ENCODE measurements at regions not wholly inside any gene's neighbourhood (a gene's known extent, or its start where the extent isn't known, plus 50 kb on each side); places are given as distances from the start of the nearest gene placed in this dataset.
"Not testable (repeated sequence)": the region's sequence is repeated elsewhere in the genome, so short reads cannot be mapped to it uniquely, and the experiment has no call there.

GRCh38 chr3:110344487-110344886, 727.1 kb upstream of the NECTIN3 start:
- no peak for DNase-seq

- no peak for DNase-seq
Measured at GRCh38 chr3:110344897-110345767, 726.5 kb upstream of the NECTIN3 start.

- DNase-seq, result no peak
Measured at GRCh38 chr3:110349295-110349694, 722.3 kb upstream of the NECTIN3 start.

- no peak for DNase-seq
Measured at GRCh38 chr3:110352841-110353604, 718.6 kb upstream of the NECTIN3 start.

GRCh38 chr3:110362751-110363150, 708.9 kb upstream of the NECTIN3 start:
- no peak for DNase-seq

GRCh38 chr3:110367289-110367688, 704.3 kb upstream of the NECTIN3 start:
- DNase-seq, result not testable (repeated sequence)

GRCh38 chr3:110375751-110376518, 695.7 kb upstream of the NECTIN3 start:
- no peak for DNase-seq

GRCh38 chr3:110378481-110378880, 693.1 kb upstream of the NECTIN3 start:
- DNase-seq, result no peak

- no peak for DNase-seq
Measured at GRCh38 chr3:110381992-110382391, 689.6 kb upstream of the NECTIN3 start.

GRCh38 chr3:110383356-110383755, 688.3 kb upstream of the NECTIN3 start:
- DNase-seq, result no peak

- DNase-seq, result no peak
Measured at GRCh38 chr3:110384601-110385000, 687.0 kb upstream of the NECTIN3 start.

GRCh38 chr3:110389005-110389404, 682.6 kb upstream of the NECTIN3 start:
- no peak for DNase-seq

- no peak for DNase-seq
Measured at GRCh38 chr3:110390372-110390771, 681.2 kb upstream of the NECTIN3 start.

GRCh38 chr3:110391042-110391441, 680.6 kb upstream of the NECTIN3 start:
- DNase-seq, result no peak

- DNase-seq, result no peak
Measured at GRCh38 chr3:110391640-110392395, 679.8 kb upstream of the NECTIN3 start.

GRCh38 chr3:110393941-110394340, 677.7 kb upstream of the NECTIN3 start:
- DNase-seq, result no peak

GRCh38 chr3:110397115-110397514, 674.5 kb upstream of the NECTIN3 start:
- DNase-seq, result no peak

GRCh38 chr3:110400315-110400714, 671.3 kb upstream of the NECTIN3 start:
- DNase-seq, result no peak

GRCh38 chr3:110405830-110406585, 665.6 kb upstream of the NECTIN3 start:
- DNase-seq, result no peak

- no peak for DNase-seq
Measured at GRCh38 chr3:110413266-110413665, 658.4 kb upstream of the NECTIN3 start.

GRCh38 chr3:110413807-110414748, 657.5 kb upstream of the NECTIN3 start:
- DNase-seq, result no peak
